ENCODE measurements at regions not wholly inside any gene's neighbourhood (a gene's known extent, or its start where the extent isn't known, plus 50 kb on each side); places are given as distances from the start of the nearest gene placed in this dataset.

DNA sequence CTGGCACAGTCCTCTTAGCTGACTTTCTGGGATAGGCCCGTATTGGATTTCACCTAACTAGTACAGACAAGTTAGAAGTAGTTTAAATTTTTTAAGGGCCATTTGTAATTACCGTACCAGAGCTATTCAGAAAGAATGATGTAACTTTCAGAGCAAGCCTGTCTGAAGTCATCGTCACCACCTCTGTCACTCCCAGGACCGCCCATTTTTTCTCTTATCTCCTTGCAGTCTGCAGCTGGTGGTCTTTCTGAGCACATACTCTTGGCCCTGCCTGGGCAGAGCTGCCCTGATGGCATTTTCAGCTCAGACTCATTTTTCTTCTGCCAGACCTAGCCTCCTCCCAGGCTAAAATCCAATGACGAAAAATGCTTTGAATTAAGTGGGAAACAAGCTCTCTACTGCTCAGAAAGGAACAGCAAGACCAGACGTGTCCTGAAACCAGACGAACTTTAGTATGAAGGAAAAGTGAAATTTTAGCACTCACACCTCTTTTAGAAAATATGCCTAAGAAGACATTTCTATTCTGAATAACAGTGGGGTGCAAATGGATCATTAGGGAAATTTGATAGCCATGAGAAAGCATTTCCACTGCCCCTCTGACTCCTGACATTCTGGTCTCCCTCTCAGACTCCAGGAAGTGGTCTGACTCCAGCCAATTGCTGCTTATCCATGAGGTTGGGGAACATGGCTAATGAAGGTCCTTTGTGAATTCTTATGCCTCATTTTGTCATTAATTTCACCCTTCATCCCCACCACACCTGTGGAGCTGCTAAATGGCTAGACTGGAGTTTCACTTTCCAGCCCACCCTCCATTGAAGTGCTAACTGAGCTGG is 162.4 kb upstream of the GYPA start:
- TF ChIP-seq EP300 (IDR thresholded peaks at IDR 0.05) (no peak), KDM5A (IDR thresholded peaks at IDR 0.05) (no peak), ESRRA (IDR thresholded peaks at IDR 0.05; ENCODE audit: borderline replicate concordance, low read length) (no peak), RFX5 (IDR thresholded peaks at IDR 0.05) (no peak), MYC (IDR thresholded peaks at IDR 0.05; ENCODE audit: borderline replicate concordance, low read length) (no peak), RAD21 (conservative IDR thresholded peaks at IDR 0.05 in 1 of 2, IDR thresholded peaks at IDR 0.05 in 1 of 2) (no peak), BCL3 (IDR thresholded peaks at IDR 0.05) (no peak), JUNB (IDR thresholded peaks at IDR 0.05) (no peak), CTCF (IDR thresholded peaks at IDR 0.05) (no peak)

Measured in A549 (cell line).